SK-N-SH treated with all-trans-retinoic acid at 6 μM for 48 hours (cell line): ENCODE measurements at regions not wholly inside any gene's neighbourhood (a gene's known extent, or its start where the extent isn't known, plus 50 kb on each side); places are given as distances from the start of the nearest gene placed in this dataset.

Experiments
- ATAC-seq: fragments of 200-7000 bp; cut with Tn5 transposase; 3 replicates; pipeline ENCODE4 v1.9.1; 2020; ENCODE audit warnings: mild to moderate bottlenecking, moderate library complexity
- ARNTL ChIP-seq: fragments of 450-650 bp; formaldehyde crosslinking; IDR thresholded peaks from 2 replicates; pipeline ENCODE4 v1.5.0; 2020; ENCODE audit warnings: low read depth, mild to moderate bottlenecking, moderate library complexity, borderline replicate concordance
- BACH2 ChIP-seq: fragments of 250-450 bp; sonication (Bioruptor Pico); IDR thresholded peaks from 2 replicates; pipeline ENCODE4 v1.9.0; 2021; ENCODE audit warnings: mild to moderate bottlenecking, borderline replicate concordance
- CREB5 ChIP-seq: fragments of 250-450 bp; sonication (Bioruptor Pico); IDR thresholded peaks from 2 replicates; pipeline ENCODE4 v1.5.1; 2020; ENCODE audit warnings: low read depth, mild to moderate bottlenecking, moderate library complexity
- CSDC2 ChIP-seq: fragments of 250-450 bp; sonication (Bioruptor Pico); IDR thresholded peaks from 2 replicates; pipeline ENCODE4 v1.5.0; 2020; ENCODE audit warnings: mild to moderate bottlenecking, moderate library complexity
- CSRNP3 ChIP-seq: fragments of 250-450 bp; sonication (Bioruptor Pico); IDR thresholded peaks from 2 replicates; pipeline ENCODE4 v1.5.1; 2021; ENCODE audit warnings: mild to moderate bottlenecking, moderate library complexity
- ESRRG ChIP-seq: fragments of 250-450 bp; sonication (Bioruptor Pico); IDR thresholded peaks from 2 replicates; pipeline ENCODE4 v1.6.1; 2021; ENCODE audit warnings: mild to moderate bottlenecking
- GLIS3 ChIP-seq: fragments of 250-450 bp; sonication (Bioruptor Pico); IDR thresholded peaks from 2 replicates; pipeline ENCODE4 v1.5.0; 2020; ENCODE audit warnings: mild to moderate bottlenecking, moderate library complexity
- ISL1 ChIP-seq: fragments of 250-450 bp; sonication (Bioruptor Pico); IDR thresholded peaks from 2 replicates; pipeline ENCODE4 v2.1.2; 2022; ENCODE audit warnings: mild to moderate bottlenecking, moderate library complexity
- OSR1 ChIP-seq: fragments of 250-450 bp; sonication (Bioruptor Pico); IDR thresholded peaks from 2 replicates; pipeline ENCODE4 v1.8.0; 2022; ENCODE audit warnings: moderate library complexity, mild to moderate bottlenecking, inconsistent platforms
- PATZ1 ChIP-seq: fragments of 250-450 bp; sonication (Bioruptor Pico); IDR thresholded peaks from 2 replicates; pipeline ENCODE4 v1.8.0; 2020; ENCODE audit warnings: mild to moderate bottlenecking, moderate library complexity, borderline replicate concordance
- POU6F1 ChIP-seq: fragments of 250-450 bp; sonication (Bioruptor Pico); IDR thresholded peaks from 2 replicates; pipeline ENCODE4 v1.8.0; 2021; ENCODE audit warnings: low read depth, mild to moderate bottlenecking, moderate library complexity, borderline replicate concordance
- PPARA ChIP-seq: fragments of 250-450 bp; sonication (Bioruptor Pico); IDR thresholded peaks from 2 replicates; pipeline ENCODE4 v1.5.0; 2020; ENCODE audit warnings: mild to moderate bottlenecking, borderline replicate concordance
- RARB ChIP-seq: fragments of 250-450 bp; sonication (Bioruptor Pico); IDR thresholded peaks from 2 replicates; pipeline ENCODE4 v1.8.0; 2021; ENCODE audit warnings: mild to moderate bottlenecking, moderate library complexity
- SNAI2 ChIP-seq: fragments of 250-450 bp; sonication (Bioruptor Pico); IDR thresholded peaks from 2 replicates; pipeline ENCODE4 v1.5.0; 2020; ENCODE audit warnings: mild to moderate bottlenecking, moderate library complexity
- TCF4 ChIP-seq: fragments of 250-450 bp; sonication (Bioruptor Pico); IDR thresholded peaks from 2 replicates; pipeline ENCODE4 v1.8.0; 2021; ENCODE audit warnings: mild to moderate bottlenecking, moderate library complexity, borderline replicate concordance
- TOX ChIP-seq: fragments of 250-450 bp; sonication (Bioruptor Pico); IDR thresholded peaks from 2 replicates; pipeline ENCODE4 v1.8.0; 2021; ENCODE audit warnings: mild to moderate bottlenecking, moderate library complexity, borderline replicate concordance
- TSHZ2 ChIP-seq: fragments of 250-450 bp; sonication (Bioruptor Pico); IDR thresholded peaks from 2 replicates; pipeline ENCODE4 v1.5.0; 2020; ENCODE audit warnings: mild to moderate bottlenecking, moderate library complexity
- ZC3H10 ChIP-seq: fragments of 250-450 bp; sonication (Bioruptor Pico); IDR thresholded peaks from 2 replicates; pipeline ENCODE4 v1.5.1; 2021; ENCODE audit warnings: mild to moderate bottlenecking, moderate library complexity
- ZFP3 ChIP-seq: fragments of 250-450 bp; sonication (Bioruptor Pico); IDR thresholded peaks from 2 replicates; pipeline ENCODE4 v1.5.0; 2020; ENCODE audit warnings: mild to moderate bottlenecking, moderate library complexity
- ZFP30 ChIP-seq: fragments of 450-650 bp; formaldehyde crosslinking; IDR thresholded peaks from 2 replicates; pipeline ENCODE4 v1.5.0; 2022; ENCODE audit warnings: mild to moderate bottlenecking, moderate library complexity
- ZNF565 ChIP-seq: fragments of 450-650 bp; formaldehyde crosslinking; conservative IDR thresholded peaks from 2 replicates; pipeline ENCODE4 v1.5.0; 2020; ENCODE audit warnings: low read depth, mild to moderate bottlenecking, moderate library complexity
- ZNF70 ChIP-seq: fragments of 450-650 bp; formaldehyde crosslinking; IDR thresholded peaks from 2 replicates; pipeline ENCODE4 v1.5.0; 2020; ENCODE audit warnings: mild to moderate bottlenecking, moderate library complexity
- ZNF8 ChIP-seq: fragments of 450-650 bp; formaldehyde crosslinking; IDR thresholded peaks from 2 replicates; pipeline ENCODE4 v1.5.0; 2020; ENCODE audit warnings: mild to moderate bottlenecking, moderate library complexity

GRCh38 chr4:124505211-124505610 is 207.3 kb downstream of the ANKRD50 start:
- no peak for TF ChIP-seq ARNTL (CRISPR knock-in tag)
- no peak for TF ChIP-seq ZFP30
- TF ChIP-seq ESRRG (CRISPR knock-in tag) = no peak
- no peak for TF ChIP-seq ZNF565
- no peak for TF ChIP-seq SNAI2 (CRISPR knock-in tag)
- TF ChIP-seq ISL1 = no peak
- TF ChIP-seq CREB5 = no peak
- TF ChIP-seq CSDC2 (CRISPR knock-in tag) = no peak
- no peak for TF ChIP-seq ZNF8 (CRISPR knock-in tag)
- TF ChIP-seq TSHZ2 (CRISPR knock-in tag) = no peak
- TF ChIP-seq ZNF70 (CRISPR knock-in tag) = no peak
- no peak for TF ChIP-seq TOX (CRISPR knock-in tag)
- ATAC-seq = no peak

- no peak for TF ChIP-seq CSRNP3 (CRISPR knock-in tag)
- TF ChIP-seq ZNF565 = no peak
- TF ChIP-seq OSR1 = no peak
- TF ChIP-seq ISL1 = no peak
- TF ChIP-seq SNAI2 (CRISPR knock-in tag) = no peak
- TF ChIP-seq TCF4 (CRISPR knock-in tag) = no peak
- TF ChIP-seq CREB5 = no peak
- TF ChIP-seq GLIS3 (CRISPR knock-in tag) = no peak
- TF ChIP-seq ZFP3 (CRISPR knock-in tag) = no peak
- TF ChIP-seq ZNF8 (CRISPR knock-in tag) = no peak
- TF ChIP-seq TOX (CRISPR knock-in tag) = no peak
- no peak for TF ChIP-seq POU6F1 (CRISPR knock-in tag)
- TF ChIP-seq ARNTL (CRISPR knock-in tag) = no peak
- TF ChIP-seq ZC3H10 (CRISPR knock-in tag) = no peak
- no peak for TF ChIP-seq CSDC2 (CRISPR knock-in tag)
- no peak for TF ChIP-seq BACH2 (CRISPR knock-in tag)
- TF ChIP-seq RARB (CRISPR knock-in tag) = no peak
- no peak for ATAC-seq
These were observed 203.4 kb downstream of the ANKRD50 start for GRCh38 chr4:124509151-124509550.

- ATAC-seq = no peak
- no peak for TF ChIP-seq ARNTL (CRISPR knock-in tag)
- TF ChIP-seq ISL1 = no peak
- no peak for TF ChIP-seq BACH2 (CRISPR knock-in tag)
- TF ChIP-seq, all 23 proteins: peak for 0
These were observed 197.9 kb downstream of the ANKRD50 start for GRCh38 chr4:124514588-124514987.

GRCh38 chr4:124515591-124515990 is 196.9 kb downstream of the ANKRD50 start:
- no peak for ATAC-seq
- TF ChIP-seq CSDC2 (CRISPR knock-in tag) (no peak), PPARA (CRISPR knock-in tag) (no peak), PATZ1 (CRISPR knock-in tag) (no peak), ARNTL (CRISPR knock-in tag) (no peak), ZNF70 (CRISPR knock-in tag) (no peak)
